B cell (primary cell): ENCODE measurements at regions not wholly inside any gene's neighbourhood (a gene's known extent, or its start where the extent isn't known, plus 50 kb on each side); places are given as distances from the start of the nearest gene placed in this dataset.
"Not testable (repeated sequence)": the region's sequence is repeated elsewhere in the genome, so short reads cannot be mapped to it uniquely, and the experiment has no call there.

Experiments
- ATAC-seq: fragments of 200-7000 bp; cut with Tn5 transposase; one replicate; pipeline ENCODE4 v1.10.0; 2021; ENCODE audit warnings: low read depth, mild to moderate bottlenecking, moderate number of reproducible peaks, moderate library complexity
- CTCF ChIA-PET: fragments of 350-600 bp; sonication (Branson Sonifier 250); formaldehyde crosslinking; loops from one replicate; lab custom pipeline; 2021; ENCODE audit warnings: antibody characterized with exemption, inconsistent platforms; lab: Charles Lee
- POLR2A ChIA-PET: fragments of 350-600 bp; sonication (Branson Sonifier 250); formaldehyde crosslinking; loops from one replicate; lab custom pipeline; 2021; ENCODE audit warnings: antibody characterized with exemption; lab: Charles Lee
- DNase-seq: peaks from one replicate; pipeline ENCODE4 v3.0.0; 2013
- H2AFZ ChIP-seq: 2 replicates; pipeline ENCODE4 v1.6.1; 2012; ENCODE audit warnings: mild to moderate bottlenecking, low read depth, low read length; ENCODE audit not compliant: insufficient read depth, poor library complexity, severe bottlenecking
- H3K27ac ChIP-seq, 2 donors: 1 replicate in 1 of 2; 2 replicates in 1 of 2; pipeline ENCODE4 v1.5.1; 2012 to 2013; ENCODE audit warnings: low read length in 2 of 2, mild to moderate bottlenecking in 2 of 2, moderate library complexity in 1 of 2
- H3K27me3 ChIP-seq, 4 experiments: fragments of 200-600 bp in 1 of 4; sonication (generic) in 1 of 4; replicated peaks in 1 of 4; 1 replicate in 2 of 4; 2 replicates in 2 of 4; pipeline versions ENCODE4 v1.6.1 to v1.7.0; 2013 to 2016; ENCODE audit warnings: low read length in 3 of 4, mild to moderate bottlenecking in 2 of 4, mixed read lengths in 1 of 4, moderate library complexity in 1 of 4; ENCODE audit not compliant: insufficient read depth in 4 of 4, control insufficient read depth in 3 of 4; ENCODE audit errors: control extremely low read depth in 1 of 4
- H3K36me3 ChIP-seq, 2 experiments: replicated peaks in 1 of 2; 1 replicate in 1 of 2; 2 replicates in 1 of 2; pipeline versions ENCODE4 v1.6.1 to v1.7.1; 2013; ENCODE audit warnings: low read length in 1 of 2; ENCODE audit not compliant: insufficient read depth in 2 of 2, control insufficient read depth in 1 of 2; ENCODE audit errors: control extremely low read depth in 1 of 2, extremely low read depth in 1 of 2
- H3K4me1 ChIP-seq, 2 donors: fragments of 200-600 bp in 1 of 2; sonication (generic) in 1 of 2; 1 replicate in 1 of 2; 2 replicates in 1 of 2; pipeline versions ENCODE4 v1.5.1 to v1.6.1; 2013 to 2017; ENCODE audit warnings: low read length in 2 of 2; ENCODE audit not compliant: control insufficient read depth in 2 of 2, insufficient read depth in 2 of 2
- H3K4me2 ChIP-seq: replicated peaks from 2 replicates; pipeline ENCODE3; 2012; ENCODE audit warnings: mild to moderate bottlenecking, low read depth, low read length; ENCODE audit not compliant: poor library complexity, severe bottlenecking
- H3K4me3 ChIP-seq, 5 experiments: fragments of 200-600 bp in 1 of 5; sonication (generic) in 1 of 5; 1 replicate in 3 of 5; 2 replicates in 2 of 5; pipeline versions ENCODE4 v1.5.1 to v1.7.0; 2011 to 2016; ENCODE audit warnings: low read length in 4 of 5, mild to moderate bottlenecking in 4 of 5, low read depth in 2 of 5, control low read depth in 1 of 5, moderate library complexity in 1 of 5; ENCODE audit not compliant: insufficient read depth in 1 of 5; ENCODE audit errors: control extremely low read depth in 1 of 5, extremely low read depth in 1 of 5
- H3K79me2 ChIP-seq: fragments of 200-600 bp; sonication (generic); one replicate; pipeline ENCODE4 v1.6.0; 2016; ENCODE audit warnings: low read length; ENCODE audit not compliant: control insufficient read depth, insufficient read depth
- H3K9ac ChIP-seq: fragments of 200-600 bp; sonication (generic); 2 replicates; pipeline ENCODE4 v1.6.1; 2017; ENCODE audit warnings: mild to moderate bottlenecking, low read length, moderate library complexity
- H3K9me3 ChIP-seq, 3 donors: one replicate each; pipeline versions ENCODE4 v1.6.1 to v1.7.1; 2013; ENCODE audit warnings: low read length in 2 of 3; ENCODE audit not compliant: control insufficient read depth in 2 of 3, insufficient read depth in 1 of 3; ENCODE audit errors: control extremely low read depth in 1 of 3
- H4K20me1 ChIP-seq: 2 replicates; pipeline ENCODE4 v1.6.0; 2012; ENCODE audit warnings: mild to moderate bottlenecking, low read length; ENCODE audit not compliant: insufficient read depth, control insufficient read depth, poor library complexity, severe bottlenecking
- H3K27ac Mint-ChIP-seq: one replicate; pipeline ENCODE4 v1.8.0; 2021; ENCODE audit warnings: mixed read lengths
- H3K27me3 Mint-ChIP-seq: one replicate; pipeline ENCODE4 v1.8.0; 2021; ENCODE audit warnings: mixed read lengths
- H3K4me1 Mint-ChIP-seq: one replicate; pipeline ENCODE4 v1.8.0; 2021; ENCODE audit warnings: mixed read lengths
- H3K4me3 Mint-ChIP-seq: one replicate; pipeline ENCODE4 v1.8.0; 2021; ENCODE audit warnings: mixed read lengths
- H3K9me3 Mint-ChIP-seq: one replicate; pipeline ENCODE4 v1.8.0; 2022; ENCODE audit warnings: mixed read lengths; ENCODE audit not compliant: insufficient read depth
- EZH2 ChIP-seq: IDR thresholded peaks from 2 replicates; pipeline ENCODE4 v1.6.1; 2012; ENCODE audit warnings: borderline replicate concordance, low read depth, mild to moderate bottlenecking, moderate library complexity, low read length; ENCODE audit not compliant: insufficient read depth, poor library complexity, severe bottlenecking
- WGBS: methylation state at CpG from one replicate; pipeline ENCODE4 v1.1.5; 2013; ENCODE audit warnings: missing lambda C conversion rate; ENCODE audit not compliant: insufficient coverage; 5-methylcytosine and 5-hydroxymethylcytosine counted together
- intact Hi-C: fragments of 100-400 bp; cut with micrococcal nuclease; formaldehyde crosslinking; loops from one replicate; pipeline ENCODE4 v1.10.0; 2022
- TF ChIP-seq, protein P1 (sequence below): fragments of 200-600 bp; IDR thresholded peaks from one replicate; pipeline ENCODE4 v1.8.0; 2022; ENCODE audit warnings: antibody characterized with exemption, mild to moderate bottlenecking

DNA sequence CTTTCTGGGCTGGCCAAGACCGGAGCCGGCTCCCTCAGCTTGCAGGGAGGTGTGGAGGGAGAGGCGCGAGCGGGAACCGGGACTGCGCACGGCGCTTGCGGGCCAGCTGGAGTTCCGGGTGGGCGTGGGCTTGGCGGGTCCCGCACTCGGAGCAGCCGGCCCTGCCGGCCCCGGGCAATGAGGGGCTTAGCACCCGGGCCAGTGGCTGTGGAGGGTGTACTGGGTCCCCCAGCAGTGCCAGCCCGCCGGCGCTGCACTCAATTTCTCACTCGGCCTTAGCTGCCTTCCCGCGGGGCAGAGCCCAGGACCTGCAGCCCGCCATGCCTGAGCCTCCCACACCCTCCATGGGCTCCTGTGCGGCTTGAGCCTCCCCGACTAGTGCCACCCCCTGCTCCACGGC is 61.9 kb upstream of the EEF1E1 start:
- H3K27me3 ChIP-seq, H3K27ac Mint-ChIP-seq, H3K9ac ChIP-seq, H3K27ac ChIP-seq, H4K20me1 ChIP-seq, DNase-seq, ATAC-seq, H3K4me1 ChIP-seq, H3K9me3 ChIP-seq, H3K4me2 ChIP-seq, intact Hi-C loops, POLR2A ChIA-PET, CTCF ChIA-PET, H3K4me3 Mint-ChIP-seq, H3K4me3 ChIP-seq, H3K36me3 ChIP-seq, H3K9me3 Mint-ChIP-seq, H2AFZ ChIP-seq, H3K79me2 ChIP-seq, H3K4me1 Mint-ChIP-seq: not testable (repeated sequence)
- peaks cover 10% of the 10 kb centered on the region for H3K27me3 Mint-ChIP-seq
- WGBS = 96% methylated on average over 14 of the region's 29 CpGs

DNA sequence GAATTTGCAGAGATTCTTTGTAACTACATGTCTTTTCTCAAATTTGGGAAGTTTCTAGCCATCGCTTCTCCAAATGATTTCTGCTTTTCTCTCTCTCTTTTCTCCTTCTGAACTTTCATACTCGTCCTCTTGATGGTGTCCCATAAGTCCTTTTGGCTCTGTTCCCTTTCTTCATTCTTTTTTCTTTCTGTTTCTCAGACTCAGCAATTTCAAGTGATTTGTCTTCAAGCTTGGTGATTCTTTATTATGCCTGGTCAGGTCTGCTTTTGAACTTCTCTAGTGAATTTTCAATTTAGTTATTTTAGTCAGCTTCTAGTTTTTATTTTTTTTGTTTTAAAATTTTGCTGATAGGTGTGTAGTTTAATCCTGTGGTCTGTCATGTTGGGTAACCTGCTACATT is 57.6 kb upstream of the EEF1E1 start:
- Mint-ChIP-seq H3K27me3 (peaks cover 10% of the 10 kb centered on the region), H3K4me3 (no peak overlapping the region), H3K9me3 (no peaks in the 10 kb centered on the region), H3K4me1 (no peaks in the 10 kb centered on the region), H3K27ac (no peak overlapping the region)
- Histone ChIP-seq H3K4me2 (no peak overlapping the region), H4K20me1 (no peaks in the 10 kb centered on the region), H3K27ac (no peak overlapping the region), H3K9ac (no peak overlapping the region), H3K36me3 (no peaks in the 10 kb centered on the region), H3K4me3 (no peak overlapping the region), H3K79me2 (no peaks in the 10 kb centered on the region), H3K4me1 (no peaks in the 10 kb centered on the region), H2AFZ (no peak overlapping the region), H3K9me3 (no peaks in the 10 kb centered on the region), H3K27me3 (no peaks in the 10 kb centered on the region)
- no peak for DNase-seq
- intact Hi-C loops = no loop called here
- WGBS = no CpG with 5 or more reads among the region's 2 CpGs
- no peak for ATAC-seq
- ChIA-PET CTCF (no interaction called here), POLR2A (no interaction called here)
- TF ChIP-seq EZH2 = no peak
- TF ChIP-seq, protein P1, sequence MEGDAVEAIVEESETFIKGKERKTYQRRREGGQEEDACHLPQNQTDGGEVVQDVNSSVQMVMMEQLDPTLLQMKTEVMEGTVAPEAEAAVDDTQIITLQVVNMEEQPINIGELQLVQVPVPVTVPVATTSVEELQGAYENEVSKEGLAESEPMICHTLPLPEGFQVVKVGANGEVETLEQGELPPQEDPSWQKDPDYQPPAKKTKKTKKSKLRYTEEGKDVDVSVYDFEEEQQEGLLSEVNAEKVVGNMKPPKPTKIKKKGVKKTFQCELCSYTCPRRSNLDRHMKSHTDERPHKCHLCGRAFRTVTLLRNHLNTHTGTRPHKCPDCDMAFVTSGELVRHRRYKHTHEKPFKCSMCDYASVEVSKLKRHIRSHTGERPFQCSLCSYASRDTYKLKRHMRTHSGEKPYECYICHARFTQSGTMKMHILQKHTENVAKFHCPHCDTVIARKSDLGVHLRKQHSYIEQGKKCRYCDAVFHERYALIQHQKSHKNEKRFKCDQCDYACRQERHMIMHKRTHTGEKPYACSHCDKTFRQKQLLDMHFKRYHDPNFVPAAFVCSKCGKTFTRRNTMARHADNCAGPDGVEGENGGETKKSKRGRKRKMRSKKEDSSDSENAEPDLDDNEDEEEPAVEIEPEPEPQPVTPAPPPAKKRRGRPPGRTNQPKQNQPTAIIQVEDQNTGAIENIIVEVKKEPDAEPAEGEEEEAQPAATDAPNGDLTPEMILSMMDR = no peak
